ENCODE measurements at regions not wholly inside any gene's neighbourhood (a gene's known extent, or its start where the extent isn't known, plus 50 kb on each side); places are given as distances from the start of the nearest gene placed in this dataset.
"Not testable (repeated sequence)": the region's sequence is repeated elsewhere in the genome, so short reads cannot be mapped to it uniquely, and the experiment has no call there.

DNA sequence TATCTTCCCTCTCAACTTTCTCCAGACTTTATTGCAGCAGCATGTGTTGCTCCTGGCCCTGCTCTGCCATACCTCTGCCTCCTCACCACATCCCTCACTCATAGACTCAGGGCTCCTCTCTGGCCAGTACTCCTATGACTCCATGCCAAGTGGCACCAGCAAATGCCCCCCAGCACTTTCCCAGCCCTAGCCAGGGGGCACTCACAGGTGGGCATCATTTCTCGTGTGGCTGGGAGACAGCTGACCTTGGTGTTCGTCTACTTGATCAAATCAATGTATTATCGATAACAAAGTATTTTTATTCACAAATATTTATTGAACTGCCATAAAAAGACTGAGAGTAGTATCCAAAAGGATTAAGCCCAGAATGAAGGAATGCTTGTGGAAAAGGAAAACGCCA lies 418.2 kb downstream of the FAM72C start:
- peaks cover 8% of the 10 kb centered on the region for H3K27me3 Mint-ChIP-seq
- no peak overlapping the region for H3K4me3 Mint-ChIP-seq
- H3K27ac Mint-ChIP-seq, result no peak overlapping the region
- H3K36me3 Mint-ChIP-seq, result peaks cover 2% of the 10 kb centered on the region
- no peaks in the 10 kb centered on the region for H3K4me1 Mint-ChIP-seq
- peaks cover 0 to 5% (median 2%) of the 10 kb centered on the region in 3 donors for H3K9me3 Mint-ChIP-seq

DNA sequence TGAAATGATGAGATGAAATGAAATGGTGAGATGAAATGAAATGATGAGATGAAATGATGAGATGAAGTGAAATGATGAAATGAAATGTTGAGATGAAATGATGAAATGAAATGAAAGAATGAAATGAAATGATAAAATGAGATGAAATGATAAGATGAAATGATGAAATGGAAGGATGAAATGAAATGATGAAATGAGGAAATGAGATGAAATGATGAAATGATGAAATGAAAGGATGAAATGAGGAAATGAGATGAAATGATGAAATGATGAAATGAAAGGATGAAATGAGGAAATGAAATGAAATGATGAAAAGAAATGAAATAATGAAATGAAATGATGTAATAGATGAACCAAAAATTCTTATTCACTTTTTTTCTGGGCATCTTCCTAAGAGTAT lies 467.1 kb downstream of the FAM72C start:
- not testable (repeated sequence) for H3K4me3 Mint-ChIP-seq, H3K4me1 Mint-ChIP-seq, H3K36me3 Mint-ChIP-seq, H3K27me3 Mint-ChIP-seq, H3K27ac Mint-ChIP-seq
- H3K9me3 Mint-ChIP-seq, result peaks cover 4 to 15% (median 10%) of the 10 kb centered on the region in 3 donors

DNA sequence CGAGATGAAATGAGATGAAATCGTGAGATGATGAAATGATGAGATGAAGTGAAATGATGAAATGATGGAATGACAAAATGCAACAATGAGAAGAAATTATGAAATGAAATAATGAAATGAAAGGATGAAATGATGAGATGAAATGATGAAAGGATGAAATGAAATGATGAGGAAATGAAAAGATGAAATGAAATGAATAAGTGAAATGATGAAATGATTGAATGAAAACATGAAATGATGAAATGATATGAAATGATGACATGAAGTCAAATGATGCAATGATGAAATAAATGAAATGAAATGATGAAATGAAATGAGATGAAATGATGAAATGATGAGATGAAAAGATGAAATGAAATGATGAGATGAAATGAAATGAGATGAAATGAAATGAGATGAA lies 467.7 kb downstream of the FAM72C start:
- H3K27ac Mint-ChIP-seq, H3K4me3 Mint-ChIP-seq, H3K4me1 Mint-ChIP-seq, H3K27me3 Mint-ChIP-seq, H3K36me3 Mint-ChIP-seq: not testable (repeated sequence)
- peaks cover 4 to 15% (median 10%) of the 10 kb centered on the region in 3 donors for H3K9me3 Mint-ChIP-seq

DNA sequence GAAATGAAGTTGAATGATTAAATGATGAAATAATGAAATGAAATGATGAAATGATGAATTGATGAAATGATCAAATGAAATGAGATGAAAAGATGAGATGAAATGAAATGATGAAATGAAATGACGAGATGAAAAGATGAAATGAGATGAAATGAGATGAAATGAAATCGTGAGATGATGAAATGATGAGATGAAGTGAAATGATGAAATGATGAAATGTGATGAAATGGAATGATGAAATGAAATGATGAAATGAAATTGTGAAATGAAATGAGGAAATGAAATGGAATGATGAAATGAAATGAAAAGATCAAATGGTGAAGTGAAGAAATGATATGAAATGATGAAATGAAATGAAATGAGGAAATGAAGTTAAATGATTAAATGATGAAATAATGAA lies 468.7 kb downstream of the FAM72C start:
- H3K9me3 Mint-ChIP-seq, result peaks cover 4 to 15% (median 10%) of the 10 kb centered on the region in 3 donors
- not testable (repeated sequence) for H3K27me3 Mint-ChIP-seq, H3K4me1 Mint-ChIP-seq, H3K36me3 Mint-ChIP-seq
- H3K4me3 Mint-ChIP-seq, result peak overlapping the region in 1 of 4 donors; percentile 43
- peak overlapping the region in 1 of 3 donors; percentile 67 for H3K27ac Mint-ChIP-seq

DNA sequence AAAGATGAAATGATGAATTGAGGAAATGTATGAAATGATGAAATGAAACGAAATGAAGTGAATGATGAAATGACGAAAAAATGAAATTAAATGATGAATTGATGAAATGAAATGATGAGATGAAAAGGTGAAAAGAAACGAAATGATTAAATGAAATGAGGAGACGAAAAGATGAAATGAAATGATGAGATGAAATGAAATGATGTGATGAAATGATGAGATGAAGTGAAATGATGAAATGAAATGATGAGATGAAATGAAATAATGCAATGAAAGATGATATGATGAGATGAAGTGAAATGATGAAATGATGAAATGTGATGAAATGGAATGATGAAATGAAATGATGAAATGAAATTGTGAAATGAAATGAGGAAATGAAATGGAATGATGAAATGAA lies 469.7 kb downstream of the FAM72C start:
- H3K4me3 Mint-ChIP-seq, result peak overlapping the region in 1 of 4 donors; percentile 25
- not testable (repeated sequence) for H3K36me3 Mint-ChIP-seq, H3K27me3 Mint-ChIP-seq, H3K4me1 Mint-ChIP-seq
- H3K27ac Mint-ChIP-seq, result peak overlapping the region in 1 of 3 donors; percentile 54
- H3K9me3 Mint-ChIP-seq, result peaks cover 4 to 15% (median 10%) of the 10 kb centered on the region in 3 donors

DNA sequence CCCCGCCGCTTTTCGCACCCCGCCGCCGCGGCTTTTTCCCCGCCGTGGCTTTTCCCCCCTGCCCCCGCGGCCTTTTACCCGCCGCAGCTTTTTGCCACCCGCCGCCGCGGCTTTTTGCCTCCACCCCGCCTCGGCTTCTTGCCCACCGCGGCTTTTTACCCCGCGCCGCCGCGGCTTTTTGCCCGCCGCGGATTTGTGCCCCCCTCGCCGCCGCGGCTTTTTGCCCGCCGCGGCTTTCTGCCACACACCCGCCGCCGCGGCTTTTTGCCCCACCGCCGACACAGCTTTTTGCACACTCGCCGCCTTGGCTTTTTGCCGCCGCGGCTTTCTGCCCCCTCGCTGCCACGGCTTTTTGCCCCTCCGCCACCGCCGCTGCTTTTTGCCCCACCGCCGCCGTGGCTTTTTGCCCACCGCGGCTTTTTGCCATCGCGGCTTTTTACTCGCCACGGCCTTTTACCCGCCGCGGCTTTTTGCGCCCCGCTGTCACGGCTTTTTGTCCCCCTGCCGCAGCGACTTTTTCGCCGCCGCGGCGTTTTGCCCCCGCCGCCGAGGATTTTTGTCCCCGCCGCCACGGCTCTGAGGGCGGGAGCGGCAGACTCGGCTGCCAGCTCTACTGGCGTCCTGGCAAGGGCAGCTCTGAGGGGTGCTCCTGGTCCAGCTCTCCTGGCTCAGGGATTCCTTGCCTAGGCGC lies 473.6 kb downstream of the FAM72C start:
- peaks cover 0 to 11% (median 3%) of the 10 kb centered on the region in 3 donors for H3K9me3 Mint-ChIP-seq
- not testable (repeated sequence) for H3K4me3 Mint-ChIP-seq, H3K36me3 Mint-ChIP-seq, H3K4me1 Mint-ChIP-seq, H3K27me3 Mint-ChIP-seq, H3K27ac Mint-ChIP-seq

DNA sequence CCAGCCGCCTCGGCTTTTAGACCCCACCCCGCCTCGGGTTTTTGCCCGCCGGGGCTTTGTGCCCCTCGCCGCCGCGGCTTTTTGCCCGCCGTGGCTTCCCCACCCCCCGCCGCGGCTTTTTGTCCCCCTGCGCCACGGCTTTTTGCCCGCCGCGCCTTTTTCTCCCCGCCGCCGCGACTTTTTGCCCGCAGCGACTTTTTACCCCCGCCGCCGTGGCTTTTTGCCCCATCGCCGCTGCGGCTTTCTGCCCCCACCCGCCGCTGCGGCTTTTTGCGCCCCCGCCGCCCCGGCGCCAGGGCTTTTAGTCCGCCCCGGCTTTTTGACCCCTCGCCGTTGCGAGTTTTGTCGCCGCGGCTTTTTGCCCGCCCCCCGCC lies 474.4 kb downstream of the FAM72C start:
- Mint-ChIP-seq H3K27ac (no peak overlapping the region), H3K36me3 (no peaks in the 10 kb centered on the region), H3K4me1 (no peaks in the 10 kb centered on the region), H3K9me3 (peaks cover 0 to 4% (median 2%) of the 10 kb centered on the region in 3 donors), H3K27me3 (peaks cover 1% of the 10 kb centered on the region), H3K4me3 (no peak overlapping the region)

DNA sequence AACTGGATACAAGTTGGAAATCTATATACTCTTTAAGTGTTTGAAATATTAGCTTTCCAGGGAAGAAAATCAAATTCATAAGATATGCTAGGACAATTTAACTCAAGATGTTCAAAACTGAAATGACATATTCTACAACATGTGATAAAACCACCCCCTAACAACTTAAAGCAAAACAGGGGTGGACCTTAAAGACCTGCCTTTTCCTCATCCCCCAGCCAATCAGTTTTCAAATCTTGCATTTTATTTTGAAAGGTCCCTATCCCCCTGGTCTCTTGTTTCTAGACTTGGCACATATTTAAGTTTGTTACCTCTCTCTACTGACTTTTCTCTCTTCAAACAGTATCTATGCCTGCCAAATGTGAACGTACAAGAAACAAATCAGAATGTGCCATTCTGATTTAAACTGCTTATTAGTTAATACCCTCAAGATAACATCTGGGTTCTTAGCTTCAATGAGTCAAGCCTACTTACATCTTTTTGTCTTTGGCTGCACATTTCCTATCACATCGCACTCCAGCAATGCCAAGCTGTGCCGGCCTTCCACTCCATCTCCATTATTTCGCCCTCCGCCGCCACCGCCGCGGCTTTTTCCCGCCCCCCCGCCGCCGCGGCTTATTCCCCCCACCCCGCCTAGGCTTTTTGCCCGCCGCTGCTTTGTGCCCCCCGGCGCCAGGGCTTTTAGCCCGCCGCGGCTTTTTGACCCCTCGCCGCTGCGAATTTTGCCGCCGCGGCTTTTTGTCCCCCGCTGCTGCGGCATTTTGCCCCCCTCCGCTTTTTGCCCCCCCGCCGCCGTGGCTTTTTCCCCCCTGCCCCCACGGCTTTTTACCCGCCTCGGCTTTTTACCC lies 475.0 kb downstream of the FAM72C start:
- not testable (repeated sequence) for H3K27me3 Mint-ChIP-seq, H3K4me3 Mint-ChIP-seq, H3K27ac Mint-ChIP-seq

More for the DNA sequence above, 475.0 kb downstream of the FAM72C start:
- H3K4me1 Mint-ChIP-seq, H3K36me3 Mint-ChIP-seq, H3K9me3 Mint-ChIP-seq: not testable (repeated sequence)

All from IgD-negative memory B cell (primary cell).